Cardiac muscle cell (in vitro differentiated cells and primary cell): ENCODE measurements at regions not wholly inside any gene's neighbourhood (a gene's known extent, or its start where the extent isn't known, plus 50 kb on each side); places are given as distances from the start of the nearest gene placed in this dataset.

Experiments used
- DNase-seq, 2 donors: peaks; one replicate each; pipeline versions ENCODE4 v3.0.0 to v3.0.0-alpha.2; 2010 to 2017; ENCODE audit warnings: low read depth in 1 of 2, low spot score in 1 of 2
- H3K27ac ChIP-seq: fragments of 200-600 bp; sonication (generic); 2 replicates; pipeline ENCODE4 v1.5.1; 2016
- H3K27me3 ChIP-seq: fragments of 200-600 bp; sonication (generic); 2 replicates; pipeline ENCODE4 v1.6.0; 2016; ENCODE audit warnings: control low read depth
- H3K36me3 ChIP-seq: fragments of 200-600 bp; sonication (generic); 2 replicates; pipeline ENCODE4 v1.5.1; 2016; ENCODE audit warnings: control low read depth
- H3K4me1 ChIP-seq: fragments of 200-600 bp; sonication (generic); 2 replicates; pipeline ENCODE4 v1.8.1; 2017; ENCODE audit warnings: low read depth, mild to moderate bottlenecking, mixed run types
- H3K4me3 ChIP-seq: fragments of 200-600 bp; sonication (generic); 2 replicates; pipeline ENCODE4 v1.5.1; 2016; ENCODE audit warnings: mild to moderate bottlenecking
- H3K9me3 ChIP-seq: fragments of 200-600 bp; sonication (generic); 2 replicates; pipeline ENCODE4 v1.5.1; 2017; ENCODE audit warnings: low read depth, mild to moderate bottlenecking, control low read depth
- CTCF ChIP-seq: IDR thresholded peaks from 2 replicates; pipeline ENCODE4 v1.5.1; 2012; ENCODE audit warnings: low read depth, mild to moderate bottlenecking, low read length

GRCh38 chr6:79378957-79379356, 144.5 kb upstream of the HMGN3 start:
- peaks cover 4% of the 10 kb centered on the region for H3K4me1 ChIP-seq
- H3K36me3 ChIP-seq, result no peaks in the 10 kb centered on the region
- H3K27ac ChIP-seq, result no peak overlapping the region
- H3K4me3 ChIP-seq, result no peak overlapping the region
- no peak for DNase-seq
- no peaks in the 10 kb centered on the region for H3K9me3 ChIP-seq
- no peaks in the 10 kb centered on the region for H3K27me3 ChIP-seq
- TF ChIP-seq CTCF, result no peak

- Histone ChIP-seq H3K36me3 (no peaks in the 10 kb centered on the region), H3K27me3 (no peaks in the 10 kb centered on the region), H3K4me3 (no peak overlapping the region), H3K9me3 (no peaks in the 10 kb centered on the region), H3K27ac (no peak overlapping the region), H3K4me1 (peaks cover 4% of the 10 kb centered on the region)
- peak in 1 of 2 donors; percentile 61 for DNase-seq
- no peak for TF ChIP-seq CTCF
Measured at GRCh38 chr6:79377888-79378348, 143.4 kb upstream of the HMGN3 start.

GRCh38 chr6:79377047-79377446, 142.6 kb upstream of the HMGN3 start:
- TF ChIP-seq CTCF, result no peak
- no peak overlapping the region for H3K27ac ChIP-seq
- H3K9me3 ChIP-seq, result no peaks in the 10 kb centered on the region
- no peak overlapping the region for H3K4me3 ChIP-seq
- no peaks in the 10 kb centered on the region for H3K36me3 ChIP-seq
- H3K27me3 ChIP-seq, result no peaks in the 10 kb centered on the region
- peaks cover 4% of the 10 kb centered on the region for H3K4me1 ChIP-seq
- DNase-seq, result peak in 1 of 2 donors; percentile 6

- peaks cover 4% of the 10 kb centered on the region for H3K4me1 ChIP-seq
- H3K36me3 ChIP-seq, result no peaks in the 10 kb centered on the region
- no peaks in the 10 kb centered on the region for H3K27me3 ChIP-seq
- H3K27ac ChIP-seq, result no peak overlapping the region
- no peak for TF ChIP-seq CTCF
- H3K9me3 ChIP-seq, result no peaks in the 10 kb centered on the region
- no peak for DNase-seq
- no peak overlapping the region for H3K4me3 ChIP-seq
Measured at GRCh38 chr6:79375635-79376337, 141.3 kb upstream of the HMGN3 start.

GRCh38 chr6:79374308-79374707, 139.8 kb upstream of the HMGN3 start:
- Histone ChIP-seq H3K36me3 (no peaks in the 10 kb centered on the region), H3K4me1 (peaks cover 4% of the 10 kb centered on the region), H3K4me3 (no peak overlapping the region), H3K27ac (no peak overlapping the region), H3K27me3 (no peaks in the 10 kb centered on the region), H3K9me3 (no peaks in the 10 kb centered on the region)
- no peak for DNase-seq
- TF ChIP-seq CTCF, result no peak
